Natural killer cell (primary cell): ENCODE measurements at regions not wholly inside any gene's neighbourhood (a gene's known extent, or its start where the extent isn't known, plus 50 kb on each side); places are given as distances from the start of the nearest gene placed in this dataset.

Source experiments
- ATAC-seq, 3 donors: fragments of 150-1000 bp in 2 of 3; fragments of 200-7000 bp in 1 of 3; cut with Tn5 transposase; 1 replicate in 1 of 3; 2 replicates in 2 of 3; pipeline ENCODE4 v1.10.0; 2021; ENCODE audit warnings: mild to moderate bottlenecking in 2 of 3, moderate library complexity in 2 of 3
- DNase-seq, 2 donors: peaks; one replicate each; pipeline versions ENCODE4 v3.0.0 to v3.0.0-alpha.2; 2013 to 2021; ENCODE audit warnings: mixed read lengths in 1 of 2
- H3K27ac ChIP-seq: one replicate; pipeline ENCODE4 v1.5.1; 2013; ENCODE audit warnings: mild to moderate bottlenecking, low read length
- H3K27me3 ChIP-seq: one replicate; pipeline ENCODE4 v1.6.1; 2013; ENCODE audit warnings: low read length; ENCODE audit not compliant: control insufficient read depth, insufficient read depth
- H3K36me3 ChIP-seq: one replicate; pipeline ENCODE4 v1.6.1; 2013; ENCODE audit warnings: low read length; ENCODE audit not compliant: control insufficient read depth, insufficient read depth
- H3K4me1 ChIP-seq: one replicate; pipeline ENCODE4 v1.6.1; 2013; ENCODE audit warnings: low read length; ENCODE audit not compliant: control insufficient read depth, insufficient read depth
- H3K4me3 ChIP-seq: one replicate; pipeline ENCODE4 v1.5.1; 2013; ENCODE audit warnings: low read length
- H3K9me3 ChIP-seq: one replicate; pipeline ENCODE4 v1.6.1; 2013; ENCODE audit warnings: low read length; ENCODE audit not compliant: control insufficient read depth, insufficient read depth
- H3K27ac Mint-ChIP-seq, 2 donors: one replicate each; pipeline ENCODE4 v1.8.0; 2022; ENCODE audit warnings: mild to moderate bottlenecking in 2 of 2, mixed read lengths in 2 of 2, moderate library complexity in 1 of 2
- H3K27me3 Mint-ChIP-seq, 2 donors: one replicate each; pipeline ENCODE4 v1.8.0; 2022; ENCODE audit warnings: low read depth in 2 of 2, mixed read lengths in 2 of 2
- H3K36me3 Mint-ChIP-seq: one replicate; pipeline ENCODE4 v1.8.0; 2022; ENCODE audit warnings: mixed read lengths
- H3K4me1 Mint-ChIP-seq, 2 donors: one replicate each; pipeline ENCODE4 v1.8.0; 2022; ENCODE audit warnings: mixed read lengths in 2 of 2
- H3K4me3 Mint-ChIP-seq: one replicate; pipeline ENCODE4 v1.8.0; 2022; ENCODE audit warnings: mild to moderate bottlenecking, moderate library complexity, mixed read lengths
- H3K9me3 Mint-ChIP-seq, 2 donors: one replicate each; pipeline ENCODE4 v1.8.0; 2022; ENCODE audit warnings: mixed read lengths in 2 of 2
- WGBS: methylation state at CpG from one replicate; pipeline ENCODE4 v1.1.7; 2013; ENCODE audit warnings: missing lambda C conversion rate; ENCODE audit not compliant: insufficient coverage; 5-methylcytosine and 5-hydroxymethylcytosine counted together
- intact Hi-C: fragments of 100-400 bp; cut with micrococcal nuclease; formaldehyde crosslinking; loops from one replicate; pipeline ENCODE4 v1.14.2; 2022
- TF ChIP-seq, protein P1 (sequence below): fragments of 200-600 bp; IDR thresholded peaks from one replicate; pipeline ENCODE4 v1.8.0; 2022; ENCODE audit warnings: antibody characterized with exemption

- no peak overlapping the region for H3K27ac Mint-ChIP-seq
- no peaks in the 10 kb centered on the region for H3K36me3 Mint-ChIP-seq
- peaks cover 7 to 40% of the 10 kb centered on the region in 2 donors for H3K27me3 Mint-ChIP-seq
- Histone ChIP-seq H3K36me3 (no peaks in the 10 kb centered on the region), H3K27ac (no peak overlapping the region), H3K4me3 (no peak overlapping the region), H3K4me1 (no peaks in the 10 kb centered on the region), H3K9me3 (no peaks in the 10 kb centered on the region), H3K27me3 (no peaks in the 10 kb centered on the region)
- 92% methylated on average over 5 of the region's 5 CpGs for WGBS
- no peaks in the 10 kb centered on the region for H3K9me3 Mint-ChIP-seq
- ATAC-seq (no peak), DNase-seq (no peak)
- H3K4me1 Mint-ChIP-seq, result no peaks in the 10 kb centered on the region
- TF ChIP-seq, protein P1, sequence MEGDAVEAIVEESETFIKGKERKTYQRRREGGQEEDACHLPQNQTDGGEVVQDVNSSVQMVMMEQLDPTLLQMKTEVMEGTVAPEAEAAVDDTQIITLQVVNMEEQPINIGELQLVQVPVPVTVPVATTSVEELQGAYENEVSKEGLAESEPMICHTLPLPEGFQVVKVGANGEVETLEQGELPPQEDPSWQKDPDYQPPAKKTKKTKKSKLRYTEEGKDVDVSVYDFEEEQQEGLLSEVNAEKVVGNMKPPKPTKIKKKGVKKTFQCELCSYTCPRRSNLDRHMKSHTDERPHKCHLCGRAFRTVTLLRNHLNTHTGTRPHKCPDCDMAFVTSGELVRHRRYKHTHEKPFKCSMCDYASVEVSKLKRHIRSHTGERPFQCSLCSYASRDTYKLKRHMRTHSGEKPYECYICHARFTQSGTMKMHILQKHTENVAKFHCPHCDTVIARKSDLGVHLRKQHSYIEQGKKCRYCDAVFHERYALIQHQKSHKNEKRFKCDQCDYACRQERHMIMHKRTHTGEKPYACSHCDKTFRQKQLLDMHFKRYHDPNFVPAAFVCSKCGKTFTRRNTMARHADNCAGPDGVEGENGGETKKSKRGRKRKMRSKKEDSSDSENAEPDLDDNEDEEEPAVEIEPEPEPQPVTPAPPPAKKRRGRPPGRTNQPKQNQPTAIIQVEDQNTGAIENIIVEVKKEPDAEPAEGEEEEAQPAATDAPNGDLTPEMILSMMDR, result no peak
- intact Hi-C loops, result no loop called here
- no peak overlapping the region for H3K4me3 Mint-ChIP-seq
Observed at GRCh38 chr9:89807101-89807395, 202.2 kb downstream of the GADD45G start.

GRCh38 chr9:89807682-89808075, 202.9 kb downstream of the GADD45G start:
- DNase-seq, result no peak
- no peak overlapping the region for H3K4me3 Mint-ChIP-seq
- H3K27me3 Mint-ChIP-seq, result peaks cover 4 to 33% of the 10 kb centered on the region in 2 donors
- no peaks in the 10 kb centered on the region for H3K36me3 ChIP-seq
- no peaks in the 10 kb centered on the region for H3K4me1 Mint-ChIP-seq
- no peak overlapping the region for H3K4me3 ChIP-seq
- no peaks in the 10 kb centered on the region for H3K36me3 Mint-ChIP-seq
- no peak for ATAC-seq
- H3K9me3 ChIP-seq, result no peaks in the 10 kb centered on the region
- no peak overlapping the region for H3K27ac ChIP-seq
- TF ChIP-seq, protein P1, result no peak
- H3K9me3 Mint-ChIP-seq, result no peaks in the 10 kb centered on the region
- intact Hi-C loops, result no loop called here
- H3K4me1 ChIP-seq, result no peaks in the 10 kb centered on the region
- no peaks in the 10 kb centered on the region for H3K27me3 ChIP-seq
- H3K27ac Mint-ChIP-seq, result no peak overlapping the region
- 82% methylated on average over 2 of the region's 2 CpGs for WGBS

- 86% methylated on average over 13 of the region's 13 CpGs for WGBS
- intact Hi-C loops, result no loop called here
- Histone ChIP-seq H3K9me3 (no peaks in the 10 kb centered on the region), H3K4me1 (no peaks in the 10 kb centered on the region), H3K27ac (no peak overlapping the region), H3K4me3 (no peak overlapping the region), H3K36me3 (no peaks in the 10 kb centered on the region), H3K27me3 (no peaks in the 10 kb centered on the region)
- no peak for ATAC-seq
- DNase-seq, result no peak
- H3K9me3 Mint-ChIP-seq, result no peaks in the 10 kb centered on the region
- H3K36me3 Mint-ChIP-seq, result no peaks in the 10 kb centered on the region
- H3K4me3 Mint-ChIP-seq, result no peak overlapping the region
- TF ChIP-seq, protein P1, result no peak
- H3K27me3 Mint-ChIP-seq, result peaks cover 4 to 28% of the 10 kb centered on the region in 2 donors
- H3K4me1 Mint-ChIP-seq, result no peaks in the 10 kb centered on the region
- H3K27ac Mint-ChIP-seq, result no peak overlapping the region
Observed at GRCh38 chr9:89808076-89808755, 203.4 kb downstream of the GADD45G start.

- H3K4me1 Mint-ChIP-seq, result no peaks in the 10 kb centered on the region
- no peak overlapping the region for H3K4me3 Mint-ChIP-seq
- 95% methylated on average over 12 of the region's 12 CpGs for WGBS
- no peak overlapping the region for H3K27ac ChIP-seq
- H3K27ac Mint-ChIP-seq, result no peak overlapping the region
- H3K4me3 ChIP-seq, result no peak overlapping the region
- intact Hi-C loops, result no loop called here
- H3K4me1 ChIP-seq, result no peaks in the 10 kb centered on the region
- TF ChIP-seq, protein P1, result no peak
- H3K9me3 Mint-ChIP-seq, result no peaks in the 10 kb centered on the region
- H3K27me3 Mint-ChIP-seq, result peaks cover 4 to 26% of the 10 kb centered on the region in 2 donors
- DNase-seq (no peak), ATAC-seq (no peak)
- H3K36me3 ChIP-seq, result no peaks in the 10 kb centered on the region
- no peaks in the 10 kb centered on the region for H3K9me3 ChIP-seq
- no peaks in the 10 kb centered on the region for H3K27me3 ChIP-seq
- H3K36me3 Mint-ChIP-seq, result no peaks in the 10 kb centered on the region
Observed at GRCh38 chr9:89808756-89809181, 204.0 kb downstream of the GADD45G start.
